Heart right ventricle (tissue), 16 donors: ENCODE measurements at regions not wholly inside any gene's neighbourhood (a gene's known extent, or its start where the extent isn't known, plus 50 kb on each side); places are given as distances from the start of the nearest gene placed in this dataset.

Experiments
- ATAC-seq, 8 donors: fragments of 200-7000 bp; cut with Tn5 transposase; one replicate each; pipeline ENCODE4 v1.9.1; 2020; ENCODE audit warnings: mild to moderate bottlenecking in 8 of 8, moderate library complexity in 8 of 8, moderate number of reproducible peaks in 1 of 8
- DNase-seq, 2 donors: peaks; one replicate each; pipeline ENCODE4 v3.0.0-alpha.2; 2020
- H3K27ac ChIP-seq, 10 donors: fragments of 200-600 bp; sonication (generic) in 2 of 10; one replicate each; pipeline versions ENCODE4 v1.5.0 to v1.8.0; 2020 to 2022; ENCODE audit warnings: mild to moderate bottlenecking in 3 of 10
- H3K27me3 ChIP-seq, 7 donors: fragments of 200-600 bp; one replicate each; pipeline ENCODE4 v1.8.0; 2021 to 2022; ENCODE audit warnings: mild to moderate bottlenecking in 2 of 7
- H3K36me3 ChIP-seq, 9 donors: fragments of 200-600 bp; sonication (generic) in 1 of 9; one replicate each; pipeline versions ENCODE4 v1.5.0 to v1.8.0; 2020 to 2022; ENCODE audit warnings: mild to moderate bottlenecking in 2 of 9
- H3K4me1 ChIP-seq, 9 donors: fragments of 200-600 bp; sonication (generic) in 1 of 9; one replicate each; pipeline versions ENCODE4 v1.5.0 to v1.8.0; 2020 to 2022; ENCODE audit warnings: mild to moderate bottlenecking in 4 of 9
- H3K4me3 ChIP-seq, 10 donors: fragments of 200-600 bp; sonication (generic) in 2 of 10; one replicate each; pipeline versions ENCODE4 v1.5.0 to v1.8.0; 2020 to 2022; ENCODE audit warnings: mild to moderate bottlenecking in 7 of 10, moderate library complexity in 2 of 10
- H3K9me3 ChIP-seq, 11 donors: fragments of 200-600 bp in 10 of 11; sonication (generic) in 2 of 11; one replicate each; pipeline versions ENCODE4 v1.5.0 to v1.8.0; 2013 to 2022; ENCODE audit warnings: mild to moderate bottlenecking in 2 of 11, control low read depth in 1 of 11, moderate library complexity in 1 of 11
- CTCF ChIP-seq, 9 donors: fragments of 200-600 bp; sonication (generic) in 2 of 9; IDR thresholded peaks; one replicate each; pipeline versions ENCODE4 v1.5.0 to v1.8.0; 2021 to 2022; ENCODE audit warnings: antibody characterized with exemption in 9 of 9, mild to moderate bottlenecking in 5 of 9, moderate library complexity in 1 of 9
- WGBS, 2 donors: extraction: QIAGEN DNeasy Blood & Tissue Kit; methylation state at CpG; one replicate each; pipeline ENCODE4 v1.1.7; 2013; ENCODE audit warnings: inconsistent platforms in 1 of 2; 5-methylcytosine and 5-hydroxymethylcytosine counted together
- intact Hi-C, 10 donors: fragments of 100-400 bp; cut with DNase I; formaldehyde crosslinking; loops; one replicate each; pipeline versions ENCODE4 v1.11.1 to v1.14.2; 2022
- donor health status: Arrhythmogenic right ventricular cardiomyopathy.
- donor health status: ischemic (EF 13 %, LVEDD 7.1; RV severe dilation, severe dysfunction).
- donor health status: healthy with polysubstance abuse.
- donor health status: DM: no; HTN: yes; CAD: no.
- donor health status: DM: no; HTN: no; CAD: no.
- donor health status: ischemic (EF 25% LVEDD 6.9; RV normal size, moderate dysfunction).
- donor health status: ischemic (EF 25% LVEDD 5.7; RV mildly dilated, moderate dysfunction).
- donor health status: healthy.
- donor health status: DM: yes; HTN: yes; CAD: no.
- donor health status: Ischemic cardiomyopathy.
- donor health status: ischemic (EF 35%, LVEDD 5.7; RV mildly dilated, moderate dysfunction).
- donor health status: nonischemic (EF 11% LVEDD 7.7; RV severe dilation, severe dysfunction).
- donor health status: DM: yes; HTN: yes; CAD: no.
- donor health status: PGD.
- donor health status: ischemic (EF 29% LVEDD 5.4; RV normal size, mild dysfunction).
- donor health status: nonischemic (EF 23%, LVEDD 6.1; RV moderate dilation, normal function).

GRCh38 chr1:185453496-185454192 is 136.6 kb upstream of the IVNS1ABP start:
- intact Hi-C loops, result no loop called here
- WGBS, 2 donors, result 73 to 77% methylated on average over 7 of the region's 7 CpGs
- ATAC-seq (no peak), DNase-seq (no peak)
- no peak for TF ChIP-seq CTCF (IDR thresholded peaks at IDR 0.05)
- H3K36me3 ChIP-seq, result no peaks in the 10 kb centered on the region
- no peaks in the 10 kb centered on the region for H3K27me3 ChIP-seq
- no peak overlapping the region for H3K27ac ChIP-seq
- H3K4me1 ChIP-seq, result no peaks in the 10 kb centered on the region
- no peak overlapping the region for H3K4me3 ChIP-seq
- H3K9me3 ChIP-seq, result no peaks in the 10 kb centered on the region

GRCh38 chr1:185450917-185451316 is 133.9 kb upstream of the IVNS1ABP start:
- H3K36me3 ChIP-seq, result no peaks in the 10 kb centered on the region
- ATAC-seq, result no peak
- 88 to 93% methylated on average over 5 of the region's 5 CpGs for WGBS, 2 donors
- H3K27me3 ChIP-seq, result no peaks in the 10 kb centered on the region
- no peak overlapping the region for H3K27ac ChIP-seq
- no peak for DNase-seq
- no peaks in the 10 kb centered on the region for H3K4me1 ChIP-seq
- TF ChIP-seq CTCF (IDR thresholded peaks at IDR 0.05), result no peak
- H3K9me3 ChIP-seq, result no peaks in the 10 kb centered on the region
- intact Hi-C loops, result no loop called here
- no peak overlapping the region for H3K4me3 ChIP-seq

GRCh38 chr1:185450060-185450788 is 133.2 kb upstream of the IVNS1ABP start:
- WGBS, 2 donors, result 88 to 92% methylated on average over 3 of the region's 3 CpGs
- no peaks in the 10 kb centered on the region for H3K9me3 ChIP-seq
- no peaks in the 10 kb centered on the region for H3K36me3 ChIP-seq
- ATAC-seq (no peak), DNase-seq (no peak)
- TF ChIP-seq CTCF (IDR thresholded peaks at IDR 0.05), result no peak
- no peaks in the 10 kb centered on the region for H3K4me1 ChIP-seq
- intact Hi-C loops, result no loop called here
- no peak overlapping the region for H3K27ac ChIP-seq
- no peak overlapping the region for H3K4me3 ChIP-seq
- H3K27me3 ChIP-seq, result no peaks in the 10 kb centered on the region

DNA sequence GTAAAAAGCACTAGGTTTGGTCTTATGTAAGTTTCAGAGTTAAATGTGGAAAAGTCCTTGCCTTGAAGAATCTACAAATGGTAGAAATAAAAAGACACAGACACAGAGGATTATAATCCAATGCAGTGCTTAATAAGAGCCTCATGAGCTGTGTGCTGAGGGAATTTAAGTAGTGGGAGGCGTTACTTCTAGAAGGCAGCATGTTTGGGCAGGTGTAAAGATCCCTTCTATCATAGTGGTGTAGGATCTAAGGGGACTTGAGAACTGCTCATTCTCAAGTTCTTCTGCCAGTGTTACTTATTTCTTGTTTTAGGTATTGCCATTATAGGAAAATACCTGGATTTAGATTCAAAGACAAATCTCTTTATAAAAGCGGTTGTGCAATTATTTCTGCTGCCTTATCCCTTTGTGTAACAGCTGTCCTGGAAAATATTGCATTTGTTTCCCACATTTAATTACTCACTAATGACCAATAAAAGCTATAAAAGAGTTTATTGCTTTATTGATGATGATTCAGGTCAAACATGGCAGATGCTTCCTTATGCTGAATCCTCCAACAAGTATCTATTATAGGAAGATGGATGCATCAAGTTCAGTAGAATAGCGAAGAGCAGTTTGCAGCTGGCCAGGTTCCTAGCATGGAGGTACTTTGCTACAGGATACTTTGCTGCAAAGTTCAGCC is 132.5 kb upstream of the IVNS1ABP start:
- H3K36me3 ChIP-seq, result no peaks in the 10 kb centered on the region
- no peak for DNase-seq
- TF ChIP-seq CTCF (IDR thresholded peaks at IDR 0.05), result no peak
- no peak for ATAC-seq
- H3K27me3 ChIP-seq, result no peaks in the 10 kb centered on the region
- H3K27ac ChIP-seq, result no peak overlapping the region
- 98% methylated on average over 3 of the region's 3 CpGs for WGBS, 2 donors
- H3K9me3 ChIP-seq, result no peaks in the 10 kb centered on the region
- no peaks in the 10 kb centered on the region for H3K4me1 ChIP-seq
- intact Hi-C loops, result no loop called here
- no peak overlapping the region for H3K4me3 ChIP-seq
